ENCODE measurements at regions not wholly inside any gene's neighbourhood (a gene's known extent, or its start where the extent isn't known, plus 50 kb on each side); places are given as distances from the start of the nearest gene placed in this dataset.
"Not testable (repeated sequence)": the region's sequence is repeated elsewhere in the genome, so short reads cannot be mapped to it uniquely, and the experiment has no call there.

- peak in 2 of 5 donors; percentile 12 to 20 for DNase-seq
- intact Hi-C loops (cut with DNase I) = no loop called here
- Histone ChIP-seq H3K4me1 (peaks cover 0 to 5% (median 0%) of the 10 kb centered on the region in 12 donors), H3K36me3 (no peaks in the 10 kb centered on the region), H3K27me3 (no peaks in the 10 kb centered on the region), H3K9me3 (peaks cover 0 to 8% (median 0%) of the 10 kb centered on the region in 12 donors), H3K27ac (no peak overlapping the region), H3K4me3 (no peak overlapping the region)
- ATAC-seq = peak in 2 of 4 donors; percentile 61
- WGBS, 4 donors = 0 to 2% (median 0%) methylated on average over 1 of the region's 1 CpG
- no peak for TF ChIP-seq CTCF (IDR thresholded peaks at IDR 0.05)
- no peak for TF ChIP-seq POLR2A (IDR thresholded peaks at IDR 0.05)
Observed at GRCh38 chr7:94190599-94191061, 186.5 kb upstream of the BET1 start.

- H3K36me3 ChIP-seq; intact Hi-C loops (cut with DNase I); H3K9me3 ChIP-seq; H3K27ac ChIP-seq; H3K4me1 ChIP-seq; H3K27me3 ChIP-seq; ATAC-seq; H3K4me3 ChIP-seq; DNase-seq: not testable (repeated sequence)
- WGBS, 4 donors = 92 to 98% (median 94%) methylated on average over 3 of the region's 3 CpGs
Observed at GRCh38 chr7:94194426-94194825, 190.3 kb upstream of the BET1 start.

- no peak overlapping the region for H3K27ac ChIP-seq
- H3K27me3 ChIP-seq = no peaks in the 10 kb centered on the region
- intact Hi-C loops (cut with DNase I) = no loop called here
- peaks cover 0 to 8% (median 0%) of the 10 kb centered on the region in 12 donors for H3K9me3 ChIP-seq
- DNase-seq (no peak), ATAC-seq (no peak)
- WGBS, 4 donors = 92 to 95% (median 94%) methylated on average over 2 of the region's 2 CpGs
- TF ChIP-seq POLR2A (IDR thresholded peaks at IDR 0.05) (no peak), CTCF (IDR thresholded peaks at IDR 0.05) (no peak)
- H3K36me3 ChIP-seq = no peaks in the 10 kb centered on the region
- H3K4me1 ChIP-seq = peaks cover 0 to 5% (median 0%) of the 10 kb centered on the region in 12 donors
- H3K4me3 ChIP-seq = no peak overlapping the region
Observed at GRCh38 chr7:94195201-94195600, 191.0 kb upstream of the BET1 start.

- intact Hi-C loops (cut with DNase I) = no loop called here
- no peaks in the 10 kb centered on the region for H3K36me3 ChIP-seq
- 87 to 94% (median 90%) methylated on average over 1 of the region's 1 CpG for WGBS, 4 donors
- DNase-seq (no peak), ATAC-seq (no peak)
- no peak overlapping the region for H3K27ac ChIP-seq
- H3K4me3 ChIP-seq = no peak overlapping the region
- H3K9me3 ChIP-seq = peaks cover 0 to 8% (median 0%) of the 10 kb centered on the region in 12 donors
- no peaks in the 10 kb centered on the region for H3K27me3 ChIP-seq
- H3K4me1 ChIP-seq = no peaks in the 10 kb centered on the region
- TF ChIP-seq POLR2A (IDR thresholded peaks at IDR 0.05) (no peak), CTCF (IDR thresholded peaks at IDR 0.05) (no peak)
Observed at GRCh38 chr7:94195813-94196212, 191.7 kb upstream of the BET1 start.

GRCh38 chr7:94205529-94205928, 189.2 kb upstream of the COL1A2 start:
- intact Hi-C loops (cut with DNase I) = loop anchor here in 1 of 10 donors (5.0 kb wide), 1 partner anchor 127 kb away; no protein-coding TSS in a partner anchor
- 41 to 54% (median 52%) methylated on average over 2 of the region's 2 CpGs for WGBS, 4 donors
- TF ChIP-seq POLR2A (IDR thresholded peaks at IDR 0.05) (no peak), CTCF (IDR thresholded peaks at IDR 0.05) (no peak)

More at GRCh38 chr7:94205529-94205928, 189.2 kb upstream of the COL1A2 start:
- no peaks in the 10 kb centered on the region for H3K9me3 ChIP-seq
- H3K27me3 ChIP-seq = no peaks in the 10 kb centered on the region
- no peaks in the 10 kb centered on the region for H3K36me3 ChIP-seq
- H3K4me3 ChIP-seq = no peak overlapping the region
- no peak overlapping the region for H3K27ac ChIP-seq
- DNase-seq (no peak), ATAC-seq (no peak)
- no peaks in the 10 kb centered on the region for H3K4me1 ChIP-seq
